ENCODE measurements at regions not wholly inside any gene's neighbourhood (a gene's known extent, or its start where the extent isn't known, plus 50 kb on each side); places are given as distances from the start of the nearest gene placed in this dataset.

DNA sequence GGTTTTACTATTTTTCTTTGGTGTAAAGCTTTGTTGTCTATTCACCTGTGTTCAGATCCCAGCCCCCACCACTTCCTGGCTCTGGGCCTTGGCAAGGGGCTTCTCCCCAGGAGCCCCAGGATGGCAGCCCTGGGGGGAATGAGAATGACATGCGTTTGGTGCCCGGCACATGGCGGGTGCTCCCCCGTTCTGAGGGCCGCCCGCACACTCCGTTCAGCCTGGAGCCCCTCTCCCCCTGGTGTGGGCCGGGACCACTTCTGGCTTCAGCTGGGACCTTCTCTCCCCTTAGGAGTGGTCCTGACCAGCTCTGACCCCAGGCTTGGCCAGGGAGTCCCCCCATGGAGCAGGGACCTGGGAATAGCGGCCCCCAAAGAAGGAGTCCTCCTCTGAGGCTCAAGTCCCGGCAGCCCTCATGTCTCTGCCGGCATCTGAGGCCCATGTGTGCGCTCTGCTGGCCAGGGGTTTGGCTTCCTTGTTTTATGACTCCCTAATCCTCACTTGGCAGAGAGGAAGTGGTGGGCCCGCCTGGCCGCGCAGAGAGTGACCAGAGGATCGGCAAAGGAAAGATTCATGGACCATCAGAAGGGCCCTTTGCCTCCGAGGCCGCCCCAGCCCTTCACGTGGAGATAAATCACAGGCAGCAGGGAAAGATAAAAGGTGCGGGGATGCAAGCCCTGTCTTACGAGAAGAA, 57.0 kb upstream of the LMX1B start:
- no peak for DNase-seq

- DNase-seq, result peak; percentile 16
Measured at GRCh38 chr9:126558051-126558665, 55.6 kb upstream of the LMX1B start.

- DNase-seq, result no peak
Measured at GRCh38 chr9:126559296-126559695, 54.4 kb upstream of the LMX1B start.

DNA sequence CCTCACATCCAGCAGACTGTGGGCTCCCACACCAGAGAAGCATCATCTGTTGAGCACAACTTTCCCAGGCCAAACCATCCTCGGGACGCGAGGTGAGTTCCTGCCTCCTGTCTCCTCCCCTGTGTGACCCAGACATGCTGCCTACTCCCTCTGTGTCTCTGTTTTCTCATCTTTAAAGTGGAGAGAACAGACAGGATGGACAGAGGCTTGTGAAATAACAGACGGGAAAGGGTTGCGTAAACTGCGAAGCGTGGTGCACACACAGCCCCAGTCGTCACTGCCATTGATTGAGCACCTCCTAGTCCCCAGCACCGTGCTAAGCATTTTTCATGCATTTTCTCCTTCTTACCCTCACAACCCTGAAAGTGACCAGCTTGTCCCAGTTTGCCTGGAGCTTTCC, 52.1 kb upstream of the LMX1B start:
- no peak for DNase-seq

- DNase-seq, result no peak
Measured at GRCh38 chr9:126563556-126563955, 50.2 kb upstream of the LMX1B start.

All from NCI-H524 treated with DMSO at 0.1 percent for 48 hours (cell line).